ENCODE measurements at regions not wholly inside any gene's neighbourhood (a gene's known extent, or its start where the extent isn't known, plus 50 kb on each side); places are given as distances from the start of the nearest gene placed in this dataset.

DNA sequence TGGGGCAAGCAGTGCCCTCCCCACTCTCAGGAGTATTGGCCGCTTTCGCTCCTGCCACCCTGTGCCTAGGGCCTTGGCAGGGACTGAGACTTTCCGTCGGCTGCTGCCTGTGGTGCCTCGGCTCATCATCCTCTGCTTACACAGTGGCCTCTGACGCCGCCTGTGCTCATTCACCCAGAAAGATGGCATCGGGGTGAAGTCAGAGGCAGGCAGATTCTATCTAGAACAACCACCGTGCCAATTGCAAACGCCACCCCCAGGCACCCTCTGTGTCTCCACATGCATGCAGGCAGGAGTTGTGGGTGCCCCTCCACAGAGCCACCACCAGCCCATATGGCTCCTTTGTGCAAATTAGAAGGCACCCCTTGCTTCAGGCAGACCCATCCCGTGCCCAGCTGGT is 154.2 kb upstream of the GSE1 start:
- H3K4me1 ChIP-seq (ENCODE audit: insufficient read depth, low read length), result peaks cover 22% of the 10 kb centered on the region
- Mint-ChIP-seq H3K4me1 (ENCODE audit: low read depth, unreplicated experiment) (peaks cover 12% of the 10 kb centered on the region), H3K9me3 (ENCODE audit: unreplicated experiment) (no peaks in the 10 kb centered on the region), H3K4me3 (ENCODE audit: unreplicated experiment) (no peak overlapping the region), H3K36me3 (ENCODE audit: low read depth, unreplicated experiment) (peaks cover 3% of the 10 kb centered on the region), H3K27ac (ENCODE audit: unreplicated experiment) (no peak overlapping the region), H3K27me3 (ENCODE audit: low read depth, unreplicated experiment) (peaks cover 57% of the 10 kb centered on the region)
- H3K79me2 ChIP-seq (ENCODE audit: insufficient read depth, low read length), result no peaks in the 10 kb centered on the region
- no peaks in the 10 kb centered on the region for H3K36me3 ChIP-seq (ENCODE audit: insufficient read depth, low read length)
- H3K9me3 ChIP-seq (ENCODE audit: insufficient read depth, low read depth, low read length), result no peaks in the 10 kb centered on the region
- peaks cover 15% of the 10 kb centered on the region for H3K27me3 ChIP-seq (ENCODE audit: insufficient read depth, low read length)
- TF ChIP-seq EZH2 (IDR thresholded peaks at IDR 0.05; ENCODE audit: insufficient read depth, low read length), result no peak
- TF ChIP-seq, protein P1, sequence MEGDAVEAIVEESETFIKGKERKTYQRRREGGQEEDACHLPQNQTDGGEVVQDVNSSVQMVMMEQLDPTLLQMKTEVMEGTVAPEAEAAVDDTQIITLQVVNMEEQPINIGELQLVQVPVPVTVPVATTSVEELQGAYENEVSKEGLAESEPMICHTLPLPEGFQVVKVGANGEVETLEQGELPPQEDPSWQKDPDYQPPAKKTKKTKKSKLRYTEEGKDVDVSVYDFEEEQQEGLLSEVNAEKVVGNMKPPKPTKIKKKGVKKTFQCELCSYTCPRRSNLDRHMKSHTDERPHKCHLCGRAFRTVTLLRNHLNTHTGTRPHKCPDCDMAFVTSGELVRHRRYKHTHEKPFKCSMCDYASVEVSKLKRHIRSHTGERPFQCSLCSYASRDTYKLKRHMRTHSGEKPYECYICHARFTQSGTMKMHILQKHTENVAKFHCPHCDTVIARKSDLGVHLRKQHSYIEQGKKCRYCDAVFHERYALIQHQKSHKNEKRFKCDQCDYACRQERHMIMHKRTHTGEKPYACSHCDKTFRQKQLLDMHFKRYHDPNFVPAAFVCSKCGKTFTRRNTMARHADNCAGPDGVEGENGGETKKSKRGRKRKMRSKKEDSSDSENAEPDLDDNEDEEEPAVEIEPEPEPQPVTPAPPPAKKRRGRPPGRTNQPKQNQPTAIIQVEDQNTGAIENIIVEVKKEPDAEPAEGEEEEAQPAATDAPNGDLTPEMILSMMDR (IDR thresholded peaks at IDR 0.05; ENCODE audit: insufficient read depth, low read depth, low read length), result no peak
- no peak for DNase-seq (ENCODE audit: low read depth)
- H3K4me3 ChIP-seq (ENCODE audit: insufficient read depth, low read depth, low read length), result no peak overlapping the region
- FAIRE-seq, result no peak
- H4K20me1 ChIP-seq (ENCODE audit: insufficient read depth, low read length), result peaks cover 94% of the 10 kb centered on the region
- no peak overlapping the region for H2AFZ ChIP-seq (ENCODE audit: low read depth, low read length)
- H3K27ac ChIP-seq (ENCODE audit: low read depth, low read length), result no peak overlapping the region
- no peak overlapping the region for H3K4me2 ChIP-seq (ENCODE audit: low read length)
- no peak overlapping the region for H3K9ac ChIP-seq (ENCODE audit: low read length)

DNA sequence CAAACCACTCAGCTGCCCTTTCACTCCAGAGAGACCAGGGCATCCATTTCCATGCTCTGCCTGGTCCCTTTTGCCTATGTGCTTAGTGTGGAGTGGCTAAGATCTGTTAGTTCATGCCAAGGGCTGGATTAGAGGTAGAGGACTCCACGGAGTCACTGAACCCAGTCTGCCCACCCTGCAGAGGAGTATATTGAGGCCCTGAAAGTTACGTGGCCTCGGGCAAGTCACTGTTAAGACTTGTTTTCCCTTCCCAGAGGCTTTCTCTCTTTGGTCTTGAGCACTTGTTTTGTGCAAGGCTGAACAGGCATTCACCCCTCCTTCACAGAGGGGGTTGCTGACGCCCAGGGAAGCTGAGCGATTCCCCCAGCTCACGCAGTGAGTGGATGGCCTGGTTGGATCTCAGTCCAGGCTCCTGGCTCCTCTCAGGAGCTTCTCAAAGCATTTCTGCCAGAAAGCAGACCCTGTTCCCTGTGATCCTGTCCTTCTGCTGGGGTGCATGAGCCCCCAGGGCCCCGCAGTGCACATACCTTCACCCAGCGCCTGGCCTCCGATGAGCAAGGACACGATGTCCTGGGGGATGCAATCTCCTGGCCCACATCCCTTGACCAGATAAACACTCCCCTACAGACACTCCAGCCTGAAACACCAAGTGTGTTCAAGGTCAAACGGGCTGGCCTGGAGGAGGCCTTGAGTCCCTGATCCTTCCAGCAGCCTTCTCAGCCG is 153.4 kb upstream of the GSE1 start:
- DNase-seq (ENCODE audit: low read depth) (no peak), FAIRE-seq (no peak)
- peaks cover 12% of the 10 kb centered on the region for H3K4me1 Mint-ChIP-seq (ENCODE audit: low read depth, unreplicated experiment)
- Histone ChIP-seq H3K36me3 (ENCODE audit: insufficient read depth, low read length) (no peaks in the 10 kb centered on the region), H3K27me3 (ENCODE audit: insufficient read depth, low read length) (peaks cover 15% of the 10 kb centered on the region), H3K9ac (ENCODE audit: low read length) (no peak overlapping the region), H3K4me1 (ENCODE audit: insufficient read depth, low read length) (peaks cover 22% of the 10 kb centered on the region), H3K4me2 (ENCODE audit: low read length) (no peak overlapping the region), H3K9me3 (ENCODE audit: insufficient read depth, low read depth, low read length) (no peaks in the 10 kb centered on the region), H4K20me1 (ENCODE audit: insufficient read depth, low read length) (peaks cover 95% of the 10 kb centered on the region), H3K4me3 (ENCODE audit: insufficient read depth, low read depth, low read length) (no peak overlapping the region), H2AFZ (ENCODE audit: low read depth, low read length) (no peak overlapping the region), H3K79me2 (ENCODE audit: insufficient read depth, low read length) (no peaks in the 10 kb centered on the region), H3K27ac (ENCODE audit: low read depth, low read length) (no peak overlapping the region)
- H3K9me3 Mint-ChIP-seq (ENCODE audit: unreplicated experiment), result no peaks in the 10 kb centered on the region
- H3K36me3 Mint-ChIP-seq (ENCODE audit: low read depth, unreplicated experiment), result peaks cover 3% of the 10 kb centered on the region
- H3K27me3 Mint-ChIP-seq (ENCODE audit: low read depth, unreplicated experiment), result peaks cover 54% of the 10 kb centered on the region
- H3K4me3 Mint-ChIP-seq (ENCODE audit: unreplicated experiment), result no peak overlapping the region
- H3K27ac Mint-ChIP-seq (ENCODE audit: unreplicated experiment), result no peak overlapping the region
- TF ChIP-seq, protein P1 (IDR thresholded peaks at IDR 0.05; ENCODE audit: insufficient read depth, low read depth, low read length), result no peak
- no peak for TF ChIP-seq EZH2 (IDR thresholded peaks at IDR 0.05; ENCODE audit: insufficient read depth, low read length)
